ENCODE measurements at regions not wholly inside any gene's neighbourhood (a gene's known extent, or its start where the extent isn't known, plus 50 kb on each side); places are given as distances from the start of the nearest gene placed in this dataset.

GRCh38 chr6:21970569-21971300, 326.1 kb downstream of the PRL start:
- TF ChIP-seq CTCF (IDR thresholded peaks at IDR 0.05; ENCODE audit: low read length) (no peak), EZH2 (IDR thresholded peaks at IDR 0.05; ENCODE audit: borderline replicate concordance, low read length) (no peak)

Measured in OCI-LY1 (cell line).